ENCODE measurements at regions not wholly inside any gene's neighbourhood (a gene's known extent, or its start where the extent isn't known, plus 50 kb on each side); places are given as distances from the start of the nearest gene placed in this dataset.

DNA sequence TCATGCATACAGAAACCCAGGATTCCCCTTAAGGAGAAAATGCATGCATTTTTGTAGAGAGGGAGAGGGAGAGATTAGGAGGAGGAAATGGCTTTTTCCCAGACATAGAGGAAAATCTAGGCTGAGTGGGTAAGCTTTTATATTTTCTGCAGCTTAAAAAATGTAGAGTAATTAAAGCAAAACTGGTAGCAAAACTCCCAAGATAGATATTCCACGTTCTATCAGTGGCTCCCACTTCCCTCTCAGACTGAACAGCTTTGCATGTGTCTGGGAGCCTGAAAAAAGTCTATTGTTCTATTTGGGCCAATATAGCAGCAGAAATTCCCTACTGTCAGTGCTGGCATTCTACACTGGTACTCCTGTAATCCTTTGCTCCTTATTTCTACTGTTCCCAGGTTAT is 110.8 kb upstream of the CADPS start:
- Histone ChIP-seq H3K79me2 (ENCODE audit: insufficient read depth, low read length) (no peaks in the 10 kb centered on the region), H3K9me3 (ENCODE audit: control insufficient read depth in 1 of 2, insufficient read depth in 1 of 2, low read depth in 1 of 2, low read length in 2 of 2) (no peaks in the 10 kb centered on the region), H3K4me2 (ENCODE audit: low read length) (no peak overlapping the region), H3K4me1 (ENCODE audit: control insufficient read depth in 1 of 2, insufficient read depth in 2 of 2, low read length in 2 of 2) (no peaks in the 10 kb centered on the region), H3K36me3 (ENCODE audit: control insufficient read depth in 1 of 2, insufficient read depth in 2 of 2, low read length in 2 of 2) (no peaks in the 10 kb centered on the region), H3K27ac (ENCODE audit: low read depth, low read length) (no peak overlapping the region), H4K20me1 (ENCODE audit: insufficient read depth) (no peaks in the 10 kb centered on the region), H3K9ac (ENCODE audit: low read length) (no peak overlapping the region), H2AFZ (ENCODE audit: low read depth, low read length, poor library complexity, severe bottlenecking) (no peak overlapping the region), H3K27me3 (ENCODE audit: insufficient read depth, low read length) (0 out of 2 replicates have a peak, but pooled peaks cover 3% of the 10 kb centered on the region), H3K4me3 (replicated peaks in 1 of 2; ENCODE audit: low read depth in 1 of 2, low read length in 2 of 2) (no peak overlapping the region), H3K9me2 (ENCODE audit: insufficient read depth) (no peaks in the 10 kb centered on the region)
- RAD21 ChIA-PET (ENCODE audit: low non-redundant PET in 1 of 2, low total read pairs in 2 of 2, uncharacterized antibody in 2 of 2, unreplicated experiment in 2 of 2), result no interaction called here
- CTCF ChIA-PET, result no interaction called here
- POLR2A ChIA-PET, result no interaction called here
- DNase-seq (ENCODE audit: low read depth, low spot score) (no peak), ATAC-seq (no peak)
- BruUV-seq (replicated peaks), result no TSS peak
- no peak for TF ChIP-seq ZNF274 (IDR thresholded peaks at IDR 0.05; ENCODE audit: low read depth, low read length)
- no peak for TF ChIP-seq SP1 (IDR thresholded peaks at IDR 0.05; ENCODE audit: low read depth)
- no peak for TF ChIP-seq SRF (IDR thresholded peaks at IDR 0.05; ENCODE audit: low read depth)
- no peak for TF ChIP-seq ZFX (IDR thresholded peaks at IDR 0.05)
- no peak for TF ChIP-seq EGR1 (IDR thresholded peaks at IDR 0.05; ENCODE audit: low read depth)
- no peak for TF ChIP-seq SIN3A (IDR thresholded peaks at IDR 0.05; ENCODE audit: low read depth)
- no peak for TF ChIP-seq RAD21 (IDR thresholded peaks at IDR 0.05; ENCODE audit: low read depth)
- TF ChIP-seq, protein P1, sequence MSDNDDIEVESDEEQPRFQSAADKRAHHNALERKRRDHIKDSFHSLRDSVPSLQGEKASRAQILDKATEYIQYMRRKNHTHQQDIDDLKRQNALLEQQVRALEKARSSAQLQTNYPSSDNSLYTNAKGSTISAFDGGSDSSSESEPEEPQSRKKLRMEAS (IDR thresholded peaks at IDR 0.05), result no peak
- TF ChIP-seq, protein P2, sequence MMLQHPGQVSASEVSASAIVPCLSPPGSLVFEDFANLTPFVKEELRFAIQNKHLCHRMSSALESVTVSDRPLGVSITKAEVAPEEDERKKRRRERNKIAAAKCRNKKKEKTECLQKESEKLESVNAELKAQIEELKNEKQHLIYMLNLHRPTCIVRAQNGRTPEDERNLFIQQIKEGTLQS (IDR thresholded peaks at IDR 0.05), result no peak
- no peak for TF ChIP-seq POLR2A (IDR thresholded peaks at IDR 0.05; ENCODE audit: borderline replicate concordance, extremely low read depth, insufficient read depth, insufficient read length)
- TF ChIP-seq CEBPB (IDR thresholded peaks at IDR 0.05; ENCODE audit: low read depth), result no peak
- intact Hi-C loops (cut with micrococcal nuclease), result no loop called here

DNA sequence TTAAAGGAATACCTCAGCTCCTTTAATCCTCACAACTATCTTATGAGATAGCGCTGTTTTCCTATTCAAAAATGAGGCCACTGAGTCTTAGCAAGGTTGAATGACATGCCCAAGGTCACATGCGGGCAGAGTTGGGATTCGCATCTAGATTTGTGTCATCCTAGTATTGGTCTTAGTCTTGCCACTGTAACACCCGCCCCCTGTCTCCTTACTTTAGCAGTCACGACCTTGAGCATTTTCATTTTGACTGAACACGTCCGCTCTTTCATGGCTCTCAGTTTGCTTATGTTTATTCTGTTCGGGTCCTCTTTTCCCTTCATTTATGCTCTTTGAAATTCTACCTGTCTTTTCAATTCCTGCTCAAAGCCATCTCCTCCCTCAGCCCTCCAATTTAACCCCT is 112.5 kb upstream of the CADPS start:
- no TSS peak for BruUV-seq (replicated peaks)
- no peaks in the 10 kb centered on the region for H3K36me3 ChIP-seq (ENCODE audit: control insufficient read depth in 1 of 2, insufficient read depth in 2 of 2, low read length in 2 of 2)
- intact Hi-C loops (cut with micrococcal nuclease), result no loop called here
- H4K20me1 ChIP-seq (ENCODE audit: insufficient read depth), result no peaks in the 10 kb centered on the region
- H2AFZ ChIP-seq (ENCODE audit: low read depth, low read length, poor library complexity, severe bottlenecking), result no peak overlapping the region
- no peaks in the 10 kb centered on the region for H3K9me2 ChIP-seq (ENCODE audit: insufficient read depth)
- no peak overlapping the region for H3K27ac ChIP-seq (ENCODE audit: low read depth, low read length)
- no peak overlapping the region for H3K4me3 ChIP-seq (replicated peaks in 1 of 2; ENCODE audit: low read depth in 1 of 2, low read length in 2 of 2)
- H3K4me2 ChIP-seq (ENCODE audit: low read length), result no peak overlapping the region
- H3K27me3 ChIP-seq (ENCODE audit: insufficient read depth, low read length), result 0 out of 2 replicates have a peak, but pooled peaks cover 3% of the 10 kb centered on the region
- no peak for ATAC-seq
- ChIA-PET CTCF (no interaction called here), POLR2A (no interaction called here), RAD21 (ENCODE audit: low non-redundant PET in 1 of 2, low total read pairs in 2 of 2, uncharacterized antibody in 2 of 2, unreplicated experiment in 2 of 2) (no interaction called here)
- H3K9me3 ChIP-seq (ENCODE audit: control insufficient read depth in 1 of 2, insufficient read depth in 1 of 2, low read depth in 1 of 2, low read length in 2 of 2), result no peaks in the 10 kb centered on the region
- no peaks in the 10 kb centered on the region for H3K4me1 ChIP-seq (ENCODE audit: control insufficient read depth in 1 of 2, insufficient read depth in 2 of 2, low read length in 2 of 2)
- no peak for DNase-seq (ENCODE audit: low read depth, low spot score)
- H3K9ac ChIP-seq (ENCODE audit: low read length), result no peak overlapping the region
- no peaks in the 10 kb centered on the region for H3K79me2 ChIP-seq (ENCODE audit: insufficient read depth, low read length)
- TF ChIP-seq YY1 (IDR thresholded peaks at IDR 0.05; ENCODE audit: extremely low read depth, insufficient replicate concordance, low read depth, low read length), result no peak
- TF ChIP-seq, protein P3, sequence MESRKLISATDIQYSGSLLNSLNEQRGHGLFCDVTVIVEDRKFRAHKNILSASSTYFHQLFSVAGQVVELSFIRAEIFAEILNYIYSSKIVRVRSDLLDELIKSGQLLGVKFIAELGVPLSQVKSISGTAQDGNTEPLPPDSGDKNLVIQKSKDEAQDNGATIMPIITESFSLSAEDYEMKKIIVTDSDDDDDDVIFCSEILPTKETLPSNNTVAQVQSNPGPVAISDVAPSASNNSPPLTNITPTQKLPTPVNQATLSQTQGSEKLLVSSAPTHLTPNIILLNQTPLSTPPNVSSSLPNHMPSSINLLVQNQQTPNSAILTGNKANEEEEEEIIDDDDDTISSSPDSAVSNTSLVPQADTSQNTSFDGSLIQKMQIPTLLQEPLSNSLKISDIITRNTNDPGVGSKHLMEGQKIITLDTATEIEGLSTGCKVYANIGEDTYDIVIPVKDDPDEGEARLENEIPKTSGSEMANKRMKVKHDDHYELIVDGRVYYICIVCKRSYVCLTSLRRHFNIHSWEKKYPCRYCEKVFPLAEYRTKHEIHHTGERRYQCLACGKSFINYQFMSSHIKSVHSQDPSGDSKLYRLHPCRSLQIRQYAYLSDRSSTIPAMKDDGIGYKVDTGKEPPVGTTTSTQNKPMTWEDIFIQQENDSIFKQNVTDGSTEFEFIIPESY (IDR thresholded peaks at IDR 0.05; ENCODE audit: extremely low read depth, insufficient replicate concordance, low read length), result no peak
- TF ChIP-seq CBX3 (IDR thresholded peaks at IDR 0.05; ENCODE audit: low read depth), result no peak
- TF ChIP-seq FOSL1 (IDR thresholded peaks at IDR 0.05; ENCODE audit: low read depth), result no peak
- no peak for TF ChIP-seq ZFX (IDR thresholded peaks at IDR 0.05)
- TF ChIP-seq CEBPB (IDR thresholded peaks at IDR 0.05; ENCODE audit: low read depth), result no peak
- TF ChIP-seq, protein P4, sequence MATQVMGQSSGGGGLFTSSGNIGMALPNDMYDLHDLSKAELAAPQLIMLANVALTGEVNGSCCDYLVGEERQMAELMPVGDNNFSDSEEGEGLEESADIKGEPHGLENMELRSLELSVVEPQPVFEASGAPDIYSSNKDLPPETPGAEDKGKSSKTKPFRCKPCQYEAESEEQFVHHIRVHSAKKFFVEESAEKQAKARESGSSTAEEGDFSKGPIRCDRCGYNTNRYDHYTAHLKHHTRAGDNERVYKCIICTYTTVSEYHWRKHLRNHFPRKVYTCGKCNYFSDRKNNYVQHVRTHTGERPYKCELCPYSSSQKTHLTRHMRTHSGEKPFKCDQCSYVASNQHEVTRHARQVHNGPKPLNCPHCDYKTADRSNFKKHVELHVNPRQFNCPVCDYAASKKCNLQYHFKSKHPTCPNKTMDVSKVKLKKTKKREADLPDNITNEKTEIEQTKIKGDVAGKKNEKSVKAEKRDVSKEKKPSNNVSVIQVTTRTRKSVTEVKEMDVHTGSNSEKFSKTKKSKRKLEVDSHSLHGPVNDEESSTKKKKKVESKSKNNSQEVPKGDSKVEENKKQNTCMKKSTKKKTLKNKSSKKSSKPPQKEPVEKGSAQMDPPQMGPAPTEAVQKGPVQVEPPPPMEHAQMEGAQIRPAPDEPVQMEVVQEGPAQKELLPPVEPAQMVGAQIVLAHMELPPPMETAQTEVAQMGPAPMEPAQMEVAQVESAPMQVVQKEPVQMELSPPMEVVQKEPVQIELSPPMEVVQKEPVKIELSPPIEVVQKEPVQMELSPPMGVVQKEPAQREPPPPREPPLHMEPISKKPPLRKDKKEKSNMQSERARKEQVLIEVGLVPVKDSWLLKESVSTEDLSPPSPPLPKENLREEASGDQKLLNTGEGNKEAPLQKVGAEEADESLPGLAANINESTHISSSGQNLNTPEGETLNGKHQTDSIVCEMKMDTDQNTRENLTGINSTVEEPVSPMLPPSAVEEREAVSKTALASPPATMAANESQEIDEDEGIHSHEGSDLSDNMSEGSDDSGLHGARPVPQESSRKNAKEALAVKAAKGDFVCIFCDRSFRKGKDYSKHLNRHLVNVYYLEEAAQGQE (IDR thresholded peaks at IDR 0.05; ENCODE audit: low read depth), result no peak
